ENCODE measurements at regions not wholly inside any gene's neighbourhood (a gene's known extent, or its start where the extent isn't known, plus 50 kb on each side); places are given as distances from the start of the nearest gene placed in this dataset.

DNA sequence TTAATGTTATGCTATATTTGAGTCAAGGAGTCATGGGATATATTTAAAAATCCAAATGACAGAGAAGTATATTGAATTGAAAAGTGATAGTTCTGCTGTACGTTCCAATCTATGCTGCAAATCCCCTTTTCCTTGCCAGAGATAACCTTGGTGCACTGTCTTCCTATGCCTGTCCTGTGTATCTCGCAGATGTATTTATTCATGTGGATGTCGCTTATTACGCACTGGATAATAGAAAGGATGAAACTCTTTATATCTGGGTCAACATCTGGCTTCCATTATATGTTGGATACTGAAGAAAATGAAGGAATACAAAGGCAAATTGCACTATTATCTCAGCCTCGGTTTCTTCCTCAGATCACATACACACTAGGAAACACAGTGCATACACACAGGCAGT lies 331.3 kb downstream of the BCKDHB start:
- no peak for DNase-seq (ENCODE audit: low spot score in 2 of 2)
- TF ChIP-seq, protein P1, sequence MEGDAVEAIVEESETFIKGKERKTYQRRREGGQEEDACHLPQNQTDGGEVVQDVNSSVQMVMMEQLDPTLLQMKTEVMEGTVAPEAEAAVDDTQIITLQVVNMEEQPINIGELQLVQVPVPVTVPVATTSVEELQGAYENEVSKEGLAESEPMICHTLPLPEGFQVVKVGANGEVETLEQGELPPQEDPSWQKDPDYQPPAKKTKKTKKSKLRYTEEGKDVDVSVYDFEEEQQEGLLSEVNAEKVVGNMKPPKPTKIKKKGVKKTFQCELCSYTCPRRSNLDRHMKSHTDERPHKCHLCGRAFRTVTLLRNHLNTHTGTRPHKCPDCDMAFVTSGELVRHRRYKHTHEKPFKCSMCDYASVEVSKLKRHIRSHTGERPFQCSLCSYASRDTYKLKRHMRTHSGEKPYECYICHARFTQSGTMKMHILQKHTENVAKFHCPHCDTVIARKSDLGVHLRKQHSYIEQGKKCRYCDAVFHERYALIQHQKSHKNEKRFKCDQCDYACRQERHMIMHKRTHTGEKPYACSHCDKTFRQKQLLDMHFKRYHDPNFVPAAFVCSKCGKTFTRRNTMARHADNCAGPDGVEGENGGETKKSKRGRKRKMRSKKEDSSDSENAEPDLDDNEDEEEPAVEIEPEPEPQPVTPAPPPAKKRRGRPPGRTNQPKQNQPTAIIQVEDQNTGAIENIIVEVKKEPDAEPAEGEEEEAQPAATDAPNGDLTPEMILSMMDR (IDR thresholded peaks at IDR 0.05): no peak
- TF ChIP-seq POLR2A (IDR thresholded peaks at IDR 0.05): no peak
- 74 to 96% methylated on average over 5 of the region's 5 CpGs for WGBS, 2 donors
- H3K4me3 ChIP-seq (ENCODE audit: low read depth, poor library complexity, severe bottlenecking): no peak overlapping the region
- intact Hi-C loops (cut with DNase I; ENCODE audit: low total_unique reads): no loop called here

DNA sequence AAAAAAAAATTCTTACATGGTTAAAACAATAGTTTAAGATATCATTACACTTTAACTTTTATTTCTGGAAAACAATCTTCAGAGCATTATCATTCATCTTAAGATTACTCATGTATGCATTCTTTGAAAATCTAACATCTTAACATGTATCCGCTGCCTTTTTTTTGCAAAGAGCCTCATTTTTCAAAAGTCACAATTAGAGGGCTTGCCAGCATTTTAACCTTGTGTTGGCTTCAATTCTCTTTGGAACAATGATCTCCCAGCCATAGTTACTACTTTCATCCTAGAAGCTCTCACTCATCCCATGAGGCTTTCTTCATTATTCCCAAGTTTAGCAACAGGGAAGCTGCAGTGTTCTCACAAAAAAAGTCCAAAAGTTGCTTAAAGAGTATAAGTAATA lies 330.8 kb downstream of the BCKDHB start:
- H3K4me3 ChIP-seq (ENCODE audit: low read depth, poor library complexity, severe bottlenecking): no peak overlapping the region
- DNase-seq (ENCODE audit: low spot score in 2 of 2): no peak
- intact Hi-C loops (cut with DNase I; ENCODE audit: low total_unique reads): no loop called here
- TF ChIP-seq, protein P1 (IDR thresholded peaks at IDR 0.05): no peak
- WGBS, 2 donors: 70 to 76% methylated on average over 1 of the region's 1 CpG

DNA sequence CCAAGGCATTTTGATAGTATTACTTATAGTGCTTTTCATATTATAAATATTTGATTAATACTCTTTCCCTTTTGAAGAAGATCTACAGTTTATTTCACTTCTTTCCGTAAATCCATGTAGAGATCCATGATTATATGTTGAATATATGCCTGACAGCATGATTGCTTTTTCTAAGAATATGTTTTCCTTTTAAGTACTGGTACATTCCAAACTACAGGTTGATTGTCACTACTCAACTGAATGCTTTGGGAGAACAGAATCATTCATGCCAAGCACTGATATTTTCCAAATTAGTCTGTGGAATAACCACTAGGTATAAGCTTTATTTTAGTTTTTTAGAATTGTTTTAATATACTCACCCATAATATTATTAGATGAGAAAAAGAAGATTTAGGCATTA lies 330.2 kb downstream of the BCKDHB start:
- 93 to 97% methylated on average over 1 of the region's 1 CpG for WGBS, 2 donors
- no peak for TF ChIP-seq POLR2A (IDR thresholded peaks at IDR 0.05)
- TF ChIP-seq, protein P1 (IDR thresholded peaks at IDR 0.05): no peak
- intact Hi-C loops (cut with DNase I; ENCODE audit: low total_unique reads): no loop called here

DNA sequence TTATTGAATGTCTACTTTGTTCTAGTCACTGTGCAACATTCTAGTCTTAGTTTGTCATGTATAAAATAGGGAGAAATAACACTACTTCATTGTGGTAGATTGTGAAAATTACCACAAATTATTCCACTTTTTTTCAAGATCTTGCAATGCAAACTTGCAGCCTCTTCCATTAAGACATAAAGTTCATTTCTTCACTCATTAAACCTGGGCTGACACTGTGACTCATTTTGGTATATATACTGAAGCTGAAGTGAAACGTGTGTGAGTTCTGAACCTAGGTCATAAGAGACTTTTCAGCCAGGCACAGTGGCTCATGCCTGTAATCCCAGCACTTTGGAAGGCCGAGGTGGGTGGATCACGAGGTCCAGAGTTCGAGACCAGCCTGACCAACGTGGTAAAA lies 329.0 kb downstream of the BCKDHB start:
- no peak for DNase-seq (ENCODE audit: low spot score in 2 of 2)
- H3K4me3 ChIP-seq (ENCODE audit: low read depth, poor library complexity, severe bottlenecking): no peak overlapping the region
- 88 to 93% methylated on average over 5 of the region's 5 CpGs for WGBS, 2 donors
- intact Hi-C loops (cut with DNase I; ENCODE audit: low total_unique reads): no loop called here
- TF ChIP-seq, protein P1 (IDR thresholded peaks at IDR 0.05): no peak
- no peak for TF ChIP-seq POLR2A (IDR thresholded peaks at IDR 0.05)

More for the DNA sequence above, 330.2 kb downstream of the BCKDHB start:
- no peak for DNase-seq (ENCODE audit: low spot score in 2 of 2)
- no peak overlapping the region for H3K4me3 ChIP-seq (ENCODE audit: low read depth, poor library complexity, severe bottlenecking)

DNA sequence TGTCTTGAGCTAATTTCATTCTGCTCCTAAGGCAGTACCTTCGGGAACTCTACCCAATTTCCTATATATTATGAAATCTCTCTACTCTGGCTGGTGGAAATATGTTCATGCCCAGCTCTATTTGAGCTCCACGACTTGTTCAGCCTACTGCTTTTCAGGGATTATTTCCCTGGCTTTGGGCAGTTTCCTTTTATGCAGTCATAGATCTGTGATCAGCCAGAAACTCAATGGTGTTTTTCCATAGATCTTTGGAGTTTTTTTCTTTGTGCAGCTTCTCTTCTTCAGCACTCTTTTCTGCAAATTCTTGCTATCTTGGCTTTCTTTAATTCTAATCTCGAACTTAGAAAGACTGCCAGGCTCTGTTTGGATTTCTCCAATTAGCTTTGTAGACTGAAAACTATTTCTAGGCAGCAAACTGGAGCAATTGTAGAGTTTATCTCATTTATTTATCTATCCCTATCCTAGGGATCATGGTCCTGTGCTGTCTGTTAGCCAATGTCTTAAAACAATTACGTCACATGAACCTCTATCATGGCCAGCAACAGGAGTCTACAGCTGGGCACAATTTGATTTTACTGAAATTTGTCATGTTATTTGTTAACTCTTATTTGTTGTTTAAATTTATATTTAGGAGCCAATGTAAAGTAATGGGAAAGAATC lies 328.4 kb downstream of the BCKDHB start:
- DNase-seq (ENCODE audit: low spot score in 2 of 2): no peak
- 67 to 80% methylated on average over 4 of the region's 4 CpGs for WGBS, 2 donors
- TF ChIP-seq, protein P1 (IDR thresholded peaks at IDR 0.05): no peak
- no peak for TF ChIP-seq POLR2A (IDR thresholded peaks at IDR 0.05)
- intact Hi-C loops (cut with DNase I; ENCODE audit: low total_unique reads): no loop called here
- no peak overlapping the region for H3K4me3 ChIP-seq (ENCODE audit: low read depth, poor library complexity, severe bottlenecking)

DNA sequence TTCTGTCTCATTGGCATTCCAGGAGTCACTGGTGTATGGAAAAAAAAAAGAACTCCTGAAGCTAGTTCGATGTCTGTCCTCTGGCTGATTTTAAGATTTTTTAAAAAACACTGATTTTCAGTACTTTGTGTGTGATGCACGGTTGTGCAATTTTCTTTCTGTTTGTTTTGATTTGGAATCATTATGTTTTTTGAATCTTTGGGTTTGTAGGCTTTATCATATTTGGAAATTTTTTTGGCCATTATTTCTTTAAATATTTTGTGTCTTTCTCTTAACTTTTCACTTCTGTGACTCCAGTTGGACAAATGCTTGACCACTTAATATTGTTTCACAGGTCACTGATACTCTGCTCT lies 327.2 kb downstream of the BCKDHB start:
- TF ChIP-seq POLR2A (IDR thresholded peaks at IDR 0.05): no peak
- TF ChIP-seq, protein P1 (IDR thresholded peaks at IDR 0.05): no peak
- WGBS, 2 donors: 79 to 81% methylated on average over 2 of the region's 2 CpGs
- DNase-seq (ENCODE audit: low spot score in 2 of 2): no peak
- no peak overlapping the region for H3K4me3 ChIP-seq (ENCODE audit: low read depth, poor library complexity, severe bottlenecking)
- intact Hi-C loops (cut with DNase I; ENCODE audit: low total_unique reads): no loop called here

All from lower leg skin (tissue), 4 donors.